SK-N-MC (cell line): ENCODE measurements at regions not wholly inside any gene's neighbourhood (a gene's known extent, or its start where the extent isn't known, plus 50 kb on each side); places are given as distances from the start of the nearest gene placed in this dataset.

Experiments used
- DNase-seq: peaks from one replicate; pipeline ENCODE4 v3.0.0-alpha.2; 2011; ENCODE audit warnings: low read depth, low spot score
- H3K27ac ChIP-seq: fragments of 200-600 bp; sonication (generic); 2 replicates; pipeline ENCODE4 v1.5.1; 2016; ENCODE audit warnings: mixed run types
- H3K36me3 ChIP-seq: fragments of 200-600 bp; sonication (generic); 2 replicates; pipeline ENCODE4 v1.6.1; 2017; ENCODE audit warnings: antibody characterized with exemption, low read length, mixed read lengths; ENCODE audit not compliant: insufficient read depth
- H3K4me3 ChIP-seq: fragments of 200-600 bp; sonication (generic); 2 replicates; pipeline ENCODE4 v1.5.1; 2016
- H3K9ac ChIP-seq: fragments of 200-600 bp; sonication (generic); 2 replicates; pipeline ENCODE4 v1.8.0; 2017; ENCODE audit warnings: mixed run types, mixed read lengths; ENCODE audit not compliant: insufficient read length
- H3K9me3 ChIP-seq: fragments of 200-600 bp; sonication (generic); 2 replicates; pipeline ENCODE4 v1.6.1; 2017; ENCODE audit warnings: low read depth, mild to moderate bottlenecking, antibody characterized with exemption, low read length, moderate library complexity, mixed read lengths
- EZH2 ChIP-seq: fragments of 200-600 bp; sonication (generic); IDR thresholded peaks from one replicate; pipeline ENCODE4 v1.6.1; 2017; ENCODE audit warnings: antibody characterized with exemption
- FOXP2 ChIP-seq: optimal IDR thresholded peaks from 2 replicates; pipeline ENCODE3; 2011; ENCODE audit warnings: mild to moderate bottlenecking, moderate library complexity; ENCODE audit not compliant: insufficient read depth; ENCODE audit errors: extremely low read length, control extremely low read depth
- POLR2AphosphoS5 ChIP-seq: IDR thresholded peaks from 2 replicates; pipeline ENCODE4 v1.6.1; 2012; ENCODE audit warnings: mild to moderate bottlenecking, low read depth, low read length, borderline replicate concordance

DNA sequence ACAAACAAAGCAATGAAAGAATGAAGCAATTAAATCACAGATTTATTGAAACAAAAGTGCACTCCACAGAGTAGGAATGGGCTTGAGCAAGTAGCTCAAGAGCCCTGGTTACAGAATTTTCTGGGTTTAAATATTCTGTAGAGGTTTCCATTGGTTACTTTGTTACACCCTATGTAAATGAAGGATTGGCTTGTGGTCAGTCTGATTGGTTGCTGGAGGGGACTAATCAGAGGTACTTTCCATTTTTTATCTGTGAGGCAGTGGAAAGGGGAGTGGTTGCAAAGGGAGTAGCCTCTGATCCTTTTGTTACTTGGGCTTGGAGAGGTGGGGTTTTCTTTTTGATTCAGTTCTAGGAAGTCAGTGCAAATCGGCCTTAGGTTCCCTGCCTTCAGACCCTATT, 253.3 kb downstream of the ARL6IP6 start:
- Histone ChIP-seq H3K36me3 (no peaks in the 10 kb centered on the region), H3K9ac (no peak overlapping the region), H3K9me3 (no peaks in the 10 kb centered on the region), H3K27ac (no peak overlapping the region), H3K4me3 (no peak overlapping the region)
- no peak for DNase-seq
- TF ChIP-seq EZH2 (no peak), POLR2AphosphoS5 (no peak), FOXP2 (no peak)

DNA sequence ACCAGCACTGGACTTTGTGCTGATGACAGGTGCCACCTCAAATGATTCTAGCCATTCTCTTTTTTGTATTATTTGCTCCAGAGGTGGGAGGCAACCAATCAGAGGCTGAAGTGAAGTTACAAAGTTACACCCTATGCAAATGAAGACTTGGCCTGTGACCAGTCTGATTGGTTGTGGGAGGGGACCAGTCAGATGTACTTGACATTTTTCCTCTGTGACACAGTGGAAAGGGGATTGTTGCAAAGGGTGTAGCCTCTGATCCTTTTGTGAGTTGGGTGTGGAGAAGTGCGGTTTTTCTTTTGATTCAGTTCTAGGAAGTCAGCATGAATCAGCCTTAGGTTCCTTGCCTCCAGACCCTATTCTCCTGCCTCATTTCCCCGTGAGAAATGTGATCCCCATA, 244.0 kb downstream of the ARL6IP6 start:
- H3K4me3 ChIP-seq = no peak overlapping the region
- no peak overlapping the region for H3K27ac ChIP-seq
- H3K9me3 ChIP-seq = no peaks in the 10 kb centered on the region
- DNase-seq = no peak
- H3K9ac ChIP-seq = no peak overlapping the region
- TF ChIP-seq POLR2AphosphoS5 (no peak), FOXP2 (no peak), EZH2 (no peak)
- no peaks in the 10 kb centered on the region for H3K36me3 ChIP-seq

DNA sequence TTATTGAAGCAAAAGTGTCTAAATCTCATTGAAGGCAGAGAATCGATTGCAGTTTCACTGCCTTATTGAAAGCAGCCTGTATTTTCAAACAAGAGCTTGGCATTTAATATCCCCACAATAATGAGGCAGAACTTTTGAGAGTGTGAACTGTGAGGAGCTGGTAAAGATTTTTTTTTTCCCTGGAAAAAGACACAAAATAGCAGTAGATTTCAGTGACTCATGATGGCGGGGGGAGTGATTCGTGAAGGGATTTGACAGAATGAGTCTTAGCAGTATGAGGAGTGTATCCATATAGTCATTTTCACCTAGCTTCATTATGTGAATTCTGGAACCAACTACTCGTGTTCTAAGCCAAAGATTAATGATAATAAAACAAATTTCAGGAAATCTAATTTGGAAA, 242.9 kb downstream of the ARL6IP6 start:
- Histone ChIP-seq H3K9me3 (no peaks in the 10 kb centered on the region), H3K9ac (no peak overlapping the region), H3K4me3 (no peak overlapping the region), H3K27ac (no peak overlapping the region), H3K36me3 (no peaks in the 10 kb centered on the region)
- DNase-seq = no peak
- TF ChIP-seq EZH2 = no peak
- no peak for TF ChIP-seq POLR2AphosphoS5
- TF ChIP-seq FOXP2 = no peak

DNA sequence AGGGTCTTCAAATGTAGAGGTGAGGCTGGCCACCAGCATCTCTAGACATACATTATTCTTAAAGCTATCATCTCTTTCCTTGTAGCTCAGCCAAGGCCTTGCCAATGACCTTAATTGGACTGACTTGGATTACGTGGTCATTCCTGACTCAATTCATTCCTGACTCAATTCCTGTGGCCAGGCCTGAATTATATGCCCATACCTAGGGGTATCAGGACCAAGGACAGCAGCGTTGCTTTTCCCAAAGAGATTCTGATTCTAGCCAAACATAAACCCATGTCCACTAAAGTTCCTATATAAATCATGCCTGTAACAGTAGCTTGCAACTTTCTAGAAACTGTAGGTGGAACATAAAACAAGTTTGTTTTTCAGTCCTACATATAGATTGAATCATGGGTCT, 231.7 kb downstream of the ARL6IP6 start:
- no peak for DNase-seq

DNA sequence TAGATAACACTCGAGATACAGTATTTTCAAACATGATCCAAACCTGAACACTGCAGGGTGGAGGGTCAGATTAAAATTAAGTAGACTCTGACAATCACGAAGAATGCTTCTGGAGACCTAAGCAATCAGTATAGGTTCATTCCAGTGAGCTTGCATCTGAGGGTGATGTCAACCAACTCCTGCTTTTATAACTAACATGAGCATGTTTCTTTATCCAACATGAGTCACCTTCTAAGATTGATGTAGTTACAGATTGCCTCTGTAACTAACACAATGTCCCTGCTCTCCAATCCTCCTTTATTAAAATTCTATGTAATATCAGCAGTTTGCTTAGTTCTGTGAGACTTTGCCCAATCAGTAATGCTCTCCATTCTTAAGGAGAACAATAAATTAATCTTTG, 225.7 kb downstream of the ARL6IP6 start:
- Histone ChIP-seq H3K36me3 (no peaks in the 10 kb centered on the region), H3K27ac (no peak overlapping the region), H3K4me3 (no peak overlapping the region), H3K9me3 (no peaks in the 10 kb centered on the region), H3K9ac (no peak overlapping the region)
- TF ChIP-seq FOXP2 (no peak), POLR2AphosphoS5 (no peak), EZH2 (no peak)
- DNase-seq = no peak

More for the DNA sequence above, 231.7 kb downstream of the ARL6IP6 start:
- TF ChIP-seq POLR2AphosphoS5 = no peak
- TF ChIP-seq EZH2 = no peak
- TF ChIP-seq FOXP2 = no peak
- H3K9me3 ChIP-seq = no peaks in the 10 kb centered on the region
- H3K27ac ChIP-seq = no peak overlapping the region
- H3K9ac ChIP-seq = no peak overlapping the region
- H3K4me3 ChIP-seq = no peak overlapping the region
- no peaks in the 10 kb centered on the region for H3K36me3 ChIP-seq

DNA sequence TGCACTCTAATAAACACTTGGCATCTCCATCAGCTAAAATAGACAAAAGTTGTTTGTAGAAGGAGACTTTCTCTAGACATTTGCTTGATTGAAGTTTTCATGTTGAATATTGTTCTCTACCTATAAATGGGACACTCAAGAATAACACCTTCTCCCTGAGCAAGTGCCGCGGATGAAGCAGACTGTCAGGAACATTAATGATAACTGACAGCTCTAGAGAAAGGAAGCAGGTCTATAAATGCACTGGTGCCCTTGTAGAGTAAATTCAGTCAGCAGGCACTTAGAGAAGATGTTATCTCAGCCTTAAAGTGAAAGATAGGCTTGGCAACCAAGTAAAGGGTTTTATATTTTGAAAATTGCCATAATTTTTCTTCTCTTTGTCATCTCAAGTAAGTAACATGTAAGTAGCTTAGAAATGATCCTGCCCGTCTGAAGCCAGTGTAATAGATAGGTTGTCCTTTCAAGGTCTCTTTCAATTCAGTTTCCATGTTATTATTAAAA, 224.6 kb downstream of the ARL6IP6 start:
- Histone ChIP-seq H3K27ac (no peak overlapping the region), H3K4me3 (no peak overlapping the region), H3K9ac (no peak overlapping the region), H3K36me3 (no peaks in the 10 kb centered on the region), H3K9me3 (no peaks in the 10 kb centered on the region)
- no peak for DNase-seq
- no peak for TF ChIP-seq EZH2
- TF ChIP-seq FOXP2 = no peak
- no peak for TF ChIP-seq POLR2AphosphoS5

DNA sequence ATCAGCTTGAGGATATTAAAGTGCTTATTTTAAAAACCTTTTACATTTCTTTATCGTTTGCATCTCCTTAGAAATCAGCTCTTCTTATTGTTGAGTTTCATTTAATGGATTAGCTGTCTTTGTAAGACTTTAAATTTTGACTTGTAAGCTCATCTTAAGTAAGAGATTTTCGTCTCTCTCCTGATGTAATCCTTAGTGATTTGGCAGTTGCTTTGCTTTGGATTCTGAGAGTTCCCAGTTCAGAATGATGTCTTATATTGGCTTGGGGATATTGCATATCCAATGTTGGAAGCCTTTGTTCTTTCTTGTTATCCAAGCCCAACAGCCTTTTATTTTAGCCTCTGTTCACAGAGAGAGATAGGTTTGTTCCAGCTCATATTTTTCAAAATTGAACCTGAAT, 212.1 kb downstream of the ARL6IP6 start:
- Histone ChIP-seq H3K9me3 (no peaks in the 10 kb centered on the region), H3K9ac (no peak overlapping the region), H3K4me3 (no peak overlapping the region), H3K36me3 (no peaks in the 10 kb centered on the region), H3K27ac (no peak overlapping the region)
- TF ChIP-seq POLR2AphosphoS5 (no peak), EZH2 (no peak), FOXP2 (no peak)
- DNase-seq = no peak

DNA sequence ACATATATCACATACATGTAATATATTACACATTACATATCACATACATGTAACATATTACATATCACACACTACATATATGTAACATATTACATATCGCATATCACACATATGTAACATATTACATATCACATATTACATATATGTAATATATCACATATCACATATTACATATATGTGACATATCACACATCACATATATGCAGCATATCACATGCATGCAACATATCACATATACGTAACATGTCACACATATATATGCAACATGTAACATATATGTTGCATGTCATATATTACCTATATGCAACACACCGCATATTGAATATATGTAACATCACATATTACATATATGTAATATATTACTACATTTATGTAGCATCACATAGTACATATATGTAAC, 211.2 kb downstream of the ARL6IP6 start:
- H3K4me3 ChIP-seq = no peak overlapping the region
- H3K27ac ChIP-seq = no peak overlapping the region
- H3K9me3 ChIP-seq = no peaks in the 10 kb centered on the region
- no peak for TF ChIP-seq FOXP2
- TF ChIP-seq EZH2 = no peak
- no peak for TF ChIP-seq POLR2AphosphoS5
- no peak for DNase-seq
- H3K9ac ChIP-seq = no peak overlapping the region
- no peaks in the 10 kb centered on the region for H3K36me3 ChIP-seq
